ENCODE measurements at regions not wholly inside any gene's neighbourhood (a gene's known extent, or its start where the extent isn't known, plus 50 kb on each side); places are given as distances from the start of the nearest gene placed in this dataset.

GRCh38 chr18:77905449-77906055 is 655.9 kb downstream of the GALR1 start:
- Histone ChIP-seq H3K36me3 (no peaks in the 10 kb centered on the region), H3K4me1 (peaks cover 0 to under 1% (median 0%) of the 10 kb centered on the region in 12 donors), H3K4me3 (no peak overlapping the region), H3K27ac (no peak overlapping the region), H3K9me3 (no peaks in the 10 kb centered on the region), H3K27me3 (peaks cover 0 to 13% (median 3%) of the 10 kb centered on the region in 9 donors)
- ATAC-seq: peak in 1 of 4 donors; percentile 22
- no peak for DNase-seq
- no peak for TF ChIP-seq CTCF (IDR thresholded peaks at IDR 0.05)
- TF ChIP-seq POLR2A (IDR thresholded peaks at IDR 0.05): no peak
- WGBS, 4 donors: 85 to 89% (median 87%) methylated on average over 7 to 34 of the region's 34 CpGs
- intact Hi-C loops (cut with DNase I): loop anchor here in 2 of 10 donors (10.0 kb wide), 3 partner anchors 1079 to 1349 kb away; no protein-coding TSS in a partner anchor

- WGBS, 4 donors: 70 to 72% (median 71%) methylated on average over 27 of the region's 27 CpGs
- no peak overlapping the region for H3K4me3 ChIP-seq
- H3K9me3 ChIP-seq: no peaks in the 10 kb centered on the region
- no peak overlapping the region for H3K27ac ChIP-seq
- no peak for DNase-seq
- intact Hi-C loops (cut with DNase I): loop anchor here in 2 of 10 donors (10.0 kb wide), 3 partner anchors 1079 to 1349 kb away; no protein-coding TSS in a partner anchor
- H3K4me1 ChIP-seq: no peaks in the 10 kb centered on the region
- no peaks in the 10 kb centered on the region for H3K36me3 ChIP-seq
- peak in 1 of 4 donors; percentile 36 for ATAC-seq
- peaks cover 0 to 21% (median 3%) of the 10 kb centered on the region in 9 donors for H3K27me3 ChIP-seq
- TF ChIP-seq CTCF (IDR thresholded peaks at IDR 0.05) (no peak), POLR2A (IDR thresholded peaks at IDR 0.05) (no peak)
These were observed 656.6 kb downstream of the GALR1 start for GRCh38 chr18:77906103-77906892.

- Histone ChIP-seq H3K27ac (no peak overlapping the region), H3K4me3 (no peak overlapping the region), H3K27me3 (peaks cover 0 to 31% (median 4%) of the 10 kb centered on the region in 9 donors), H3K36me3 (no peaks in the 10 kb centered on the region), H3K4me1 (no peaks in the 10 kb centered on the region), H3K9me3 (no peaks in the 10 kb centered on the region)
- intact Hi-C loops (cut with DNase I): no loop called here
- ATAC-seq (no peak), DNase-seq (no peak)
- TF ChIP-seq CTCF (IDR thresholded peaks at IDR 0.05): no peak
- no peak for TF ChIP-seq POLR2A (IDR thresholded peaks at IDR 0.05)
- 78 to 85% (median 83%) methylated on average over 15 of the region's 15 CpGs for WGBS, 4 donors
These were observed 660.7 kb downstream of the GALR1 start for GRCh38 chr18:77910347-77910746.

GRCh38 chr18:77911971-77912605 is 662.4 kb downstream of the GALR1 start:
- H3K9me3 ChIP-seq: no peaks in the 10 kb centered on the region
- no peak for DNase-seq
- no peaks in the 10 kb centered on the region for H3K36me3 ChIP-seq
- no peaks in the 10 kb centered on the region for H3K4me1 ChIP-seq
- TF ChIP-seq POLR2A (IDR thresholded peaks at IDR 0.05) (no peak), CTCF (IDR thresholded peaks at IDR 0.05) (no peak)
- no peak for ATAC-seq
- peaks cover 0 to 26% (median 4%) of the 10 kb centered on the region in 9 donors for H3K27me3 ChIP-seq
- H3K4me3 ChIP-seq: no peak overlapping the region
- 67 to 76% (median 70%) methylated on average over 20 of the region's 20 CpGs for WGBS, 4 donors
- H3K27ac ChIP-seq: no peak overlapping the region
- intact Hi-C loops (cut with DNase I): no loop called here

Measured in heart left ventricle (tissue), 16 donors.